PC-9 (cell line): ENCODE measurements at regions not wholly inside any gene's neighbourhood (a gene's known extent, or its start where the extent isn't known, plus 50 kb on each side); places are given as distances from the start of the nearest gene placed in this dataset.

Experiments
- BruUV-seq: library from RNA; stranded (reverse); fragments of 400-500 nt; replicated peaks from 2 replicates; lab custom pipeline; 2021; lab: Mats Ljungman, UMichigan
- CTCF ChIA-PET: fragments of 300-600 bp; sonication (Branson Sonifier 250); formaldehyde crosslinking; loops from one replicate; lab custom pipeline; 2022; ENCODE audit warnings: antibody characterized with exemption; lab: Charles Lee
- POLR2A ChIA-PET: fragments of 300-600 bp; sonication (Branson Sonifier 250); formaldehyde crosslinking; loops from one replicate; lab custom pipeline; 2022; ENCODE audit warnings: antibody characterized with exemption; ENCODE audit not compliant: unreplicated experiment; lab: Charles Lee
- DNase-seq, 2 experiments: peaks; one replicate each; pipeline versions ENCODE4 v3.0.0 to v3.0.0-alpha.2; 2015 to 2022; ENCODE audit warnings: mixed read lengths in 1 of 2
- H2AFZ ChIP-seq: fragments of 200-600 bp; sonication (generic); 2 replicates; pipeline ENCODE4 v1.8.1; 2017; ENCODE audit warnings: antibody characterized with exemption
- H3F3A ChIP-seq: fragments of 200-600 bp; sonication (generic); 2 replicates; pipeline ENCODE4 v1.8.1; 2017; ENCODE audit warnings: antibody characterized with exemption, mild to moderate bottlenecking, low read depth; ENCODE audit not compliant: insufficient read depth
- H3K27ac ChIP-seq: fragments of 200-600 bp; sonication (generic); 2 replicates; pipeline ENCODE4 v1.6.1; 2016; ENCODE audit warnings: mixed run types
- H3K27me3 ChIP-seq: fragments of 200-600 bp; sonication (generic); 2 replicates; pipeline ENCODE4 v1.6.1; 2016; ENCODE audit warnings: low read depth, mixed run types; ENCODE audit not compliant: insufficient read depth
- H3K36me3 ChIP-seq: fragments of 200-600 bp; sonication (generic); 2 replicates; pipeline ENCODE4 v1.6.1; 2016; ENCODE audit warnings: low read depth, mixed run types
- H3K4me1 ChIP-seq: fragments of 200-600 bp; sonication (generic); replicated peaks from 2 replicates; pipeline ENCODE4 v1.6.1; 2016; ENCODE audit warnings: mixed run types; ENCODE audit not compliant: insufficient read depth
- H3K4me2 ChIP-seq: fragments of 200-600 bp; sonication (generic); 2 replicates; pipeline ENCODE4 v1.6.1; 2017; ENCODE audit warnings: mixed run types
- H3K4me3 ChIP-seq: fragments of 200-600 bp; sonication (generic); 2 replicates; pipeline ENCODE4 v1.6.1; 2016; ENCODE audit warnings: mixed run types
- H3K79me2 ChIP-seq: fragments of 200-600 bp; sonication (generic); 2 replicates; pipeline ENCODE4 v1.6.1; 2017; ENCODE audit warnings: low read depth, mixed run types
- H3K9me2 ChIP-seq: fragments of 200-600 bp; sonication (generic); 2 replicates; pipeline ENCODE4 v1.8.1; 2017; ENCODE audit warnings: mild to moderate bottlenecking; ENCODE audit not compliant: insufficient read depth
- H3K9me3 ChIP-seq: fragments of 200-600 bp; sonication (generic); 2 replicates; pipeline ENCODE4 v1.8.1; 2016; ENCODE audit warnings: low read depth; ENCODE audit not compliant: insufficient read depth
- H4K20me1 ChIP-seq: fragments of 200-600 bp; sonication (generic); 2 replicates; pipeline ENCODE4 v1.8.1; 2017; ENCODE audit not compliant: insufficient read depth
- CTCF ChIP-seq: fragments of 200-600 bp; sonication (generic); conservative IDR thresholded peaks from 2 replicates; pipeline ENCODE4 v1.6.1; 2017; ENCODE audit warnings: mixed run types, antibody characterized with exemption, mild to moderate bottlenecking, moderate library complexity
- EZH2 ChIP-seq: fragments of 200-600 bp; sonication (generic); IDR thresholded peaks from 2 replicates; pipeline ENCODE4 v1.8.0; 2017; ENCODE audit warnings: antibody characterized with exemption, low read depth
- intact Hi-C: fragments of 100-400 bp; cut with micrococcal nuclease; formaldehyde crosslinking; loops from one replicate; pipeline ENCODE4 v1.10.0; 2022; ENCODE audit not compliant: unreplicated experiment

- H3K4me2 ChIP-seq: no peak overlapping the region
- H3K27ac ChIP-seq: no peak overlapping the region
- POLR2A ChIA-PET: no interaction called here
- H3K4me3 ChIP-seq: no peak overlapping the region
- no peaks in the 10 kb centered on the region for H4K20me1 ChIP-seq
- no peaks in the 10 kb centered on the region for H3K9me2 ChIP-seq
- CTCF ChIA-PET: no interaction called here
- intact Hi-C loops: no loop called here
- no peaks in the 10 kb centered on the region for H3K4me1 ChIP-seq
- no peaks in the 10 kb centered on the region for H3K79me2 ChIP-seq
- H3K27me3 ChIP-seq: no peaks in the 10 kb centered on the region
- DNase-seq: no peak
- no peaks in the 10 kb centered on the region for H3K9me3 ChIP-seq
- no TSS peak for BruUV-seq
- TF ChIP-seq EZH2 (no peak), CTCF (no peak)
- H2AFZ ChIP-seq: no peak overlapping the region
- H3F3A ChIP-seq: no peaks in the 10 kb centered on the region
- no peaks in the 10 kb centered on the region for H3K36me3 ChIP-seq
These were observed 88.4 kb upstream of the PAQR3 start for GRCh38 chr4:79027656-79028055.

- Histone ChIP-seq H3K9me2 (no peaks in the 10 kb centered on the region), H3K4me3 (no peak overlapping the region), H3K36me3 (no peaks in the 10 kb centered on the region), H3K27ac (no peak overlapping the region), H3K4me2 (no peak overlapping the region), H3K4me1 (no peaks in the 10 kb centered on the region), H3K27me3 (no peaks in the 10 kb centered on the region), H3F3A (no peaks in the 10 kb centered on the region), H3K9me3 (no peaks in the 10 kb centered on the region), H3K79me2 (no peaks in the 10 kb centered on the region), H4K20me1 (no peaks in the 10 kb centered on the region), H2AFZ (no peak overlapping the region)
- TF ChIP-seq EZH2: no peak
- no peak for TF ChIP-seq CTCF
- ChIA-PET CTCF (no interaction called here), POLR2A (no interaction called here)
- intact Hi-C loops: no loop called here
- peak in 1 of 2 experiments; percentile 34 for DNase-seq
- BruUV-seq: no TSS peak
These were observed 85.9 kb upstream of the PAQR3 start for GRCh38 chr4:79025170-79025569.

- H3K4me2 ChIP-seq: no peak overlapping the region
- no peak for TF ChIP-seq CTCF
- TF ChIP-seq EZH2: no peak
- H3K4me1 ChIP-seq: no peaks in the 10 kb centered on the region
- no TSS peak for BruUV-seq
- POLR2A ChIA-PET: interaction anchor here (0.7 kb wide), 1 partner anchor 48 kb away, joined by 4 read pairs; no protein-coding TSS in a partner anchor
- intact Hi-C loops: no loop called here
- H2AFZ ChIP-seq: no peak overlapping the region
- CTCF ChIA-PET: interaction anchor here (0.7 kb wide), 1 partner anchor 781 kb away, joined by 3 read pairs; no protein-coding TSS in a partner anchor
- no peaks in the 10 kb centered on the region for H3F3A ChIP-seq
- H3K27me3 ChIP-seq: no peaks in the 10 kb centered on the region
- no peak overlapping the region for H3K4me3 ChIP-seq
- no peaks in the 10 kb centered on the region for H3K36me3 ChIP-seq
- no peaks in the 10 kb centered on the region for H3K9me2 ChIP-seq
- DNase-seq: no peak
- H4K20me1 ChIP-seq: no peaks in the 10 kb centered on the region
- H3K79me2 ChIP-seq: no peaks in the 10 kb centered on the region
- no peak overlapping the region for H3K27ac ChIP-seq
- H3K9me3 ChIP-seq: no peaks in the 10 kb centered on the region
These were observed 84.8 kb upstream of the PAQR3 start for GRCh38 chr4:79023799-79024770.
